ENCODE measurements at regions not wholly inside any gene's neighbourhood (a gene's known extent, or its start where the extent isn't known, plus 50 kb on each side); places are given as distances from the start of the nearest gene placed in this dataset.

GRCh38 chr5:128591598-128592455 lies 53.8 kb upstream of the FBN2 start:
- TF ChIP-seq, protein P1, sequence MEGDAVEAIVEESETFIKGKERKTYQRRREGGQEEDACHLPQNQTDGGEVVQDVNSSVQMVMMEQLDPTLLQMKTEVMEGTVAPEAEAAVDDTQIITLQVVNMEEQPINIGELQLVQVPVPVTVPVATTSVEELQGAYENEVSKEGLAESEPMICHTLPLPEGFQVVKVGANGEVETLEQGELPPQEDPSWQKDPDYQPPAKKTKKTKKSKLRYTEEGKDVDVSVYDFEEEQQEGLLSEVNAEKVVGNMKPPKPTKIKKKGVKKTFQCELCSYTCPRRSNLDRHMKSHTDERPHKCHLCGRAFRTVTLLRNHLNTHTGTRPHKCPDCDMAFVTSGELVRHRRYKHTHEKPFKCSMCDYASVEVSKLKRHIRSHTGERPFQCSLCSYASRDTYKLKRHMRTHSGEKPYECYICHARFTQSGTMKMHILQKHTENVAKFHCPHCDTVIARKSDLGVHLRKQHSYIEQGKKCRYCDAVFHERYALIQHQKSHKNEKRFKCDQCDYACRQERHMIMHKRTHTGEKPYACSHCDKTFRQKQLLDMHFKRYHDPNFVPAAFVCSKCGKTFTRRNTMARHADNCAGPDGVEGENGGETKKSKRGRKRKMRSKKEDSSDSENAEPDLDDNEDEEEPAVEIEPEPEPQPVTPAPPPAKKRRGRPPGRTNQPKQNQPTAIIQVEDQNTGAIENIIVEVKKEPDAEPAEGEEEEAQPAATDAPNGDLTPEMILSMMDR (conservative IDR thresholded peaks at IDR 0.05; ENCODE audit: low read depth, low read length) = no peak
- DNase-seq (ENCODE audit: low read depth) = no peak
- no peak overlapping the region for H3K4me3 ChIP-seq (ENCODE audit: low read depth, low read length)

DNA sequence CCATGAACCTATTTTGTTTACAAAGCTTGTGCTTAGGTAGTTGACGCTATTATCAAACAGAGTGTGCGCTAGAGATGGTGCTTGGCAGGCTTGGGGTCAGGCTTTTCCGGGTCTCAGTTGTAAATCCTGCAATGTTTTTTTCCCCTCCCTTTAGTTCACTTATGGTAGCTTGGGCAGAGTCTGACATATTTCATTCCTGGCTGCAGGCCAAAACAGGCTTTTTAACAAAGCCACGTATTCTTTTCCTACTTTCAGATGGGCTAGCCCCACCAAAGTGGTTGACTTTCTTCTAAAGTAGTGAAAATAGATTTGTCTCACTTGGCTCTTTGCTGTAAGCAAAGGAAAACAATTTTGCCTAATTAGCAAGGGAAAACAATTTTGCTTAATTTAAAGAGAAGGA lies 58.0 kb upstream of the FBN2 start:
- TF ChIP-seq, protein P1 (conservative IDR thresholded peaks at IDR 0.05; ENCODE audit: low read depth, low read length) = no peak
- peak; percentile 58 for DNase-seq (ENCODE audit: low read depth)
- H3K4me3 ChIP-seq (ENCODE audit: low read depth, low read length) = no peak overlapping the region

- no peak for DNase-seq (ENCODE audit: low read depth)
- H3K4me3 ChIP-seq (ENCODE audit: low read depth, low read length) = no peak overlapping the region
- TF ChIP-seq, protein P1 (conservative IDR thresholded peaks at IDR 0.05; ENCODE audit: low read depth, low read length) = no peak
Measured at GRCh38 chr5:128597156-128597555, 59.1 kb upstream of the FBN2 start.

DNA sequence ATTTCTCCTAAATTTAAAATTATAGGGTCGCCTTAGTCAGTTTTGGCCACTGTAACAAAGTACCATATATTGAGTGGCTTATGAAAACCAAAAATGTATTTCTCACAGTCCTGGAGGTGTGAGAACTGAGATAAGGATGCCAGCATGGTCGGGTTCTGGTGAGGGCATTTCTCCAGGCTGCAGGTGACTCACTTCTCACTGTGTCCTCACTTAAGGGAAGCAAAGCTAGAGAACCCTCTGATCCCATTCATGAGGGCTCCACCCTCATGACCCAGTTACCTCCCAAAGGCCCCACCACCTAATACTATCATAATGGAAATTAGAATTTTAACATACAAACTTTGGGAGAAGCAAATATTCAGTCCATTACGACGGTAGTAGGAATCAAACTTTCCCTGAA lies 75.1 kb upstream of the FBN2 start:
- TF ChIP-seq, protein P1 (conservative IDR thresholded peaks at IDR 0.05; ENCODE audit: low read depth, low read length) = no peak
- DNase-seq (ENCODE audit: low read depth) = no peak
- no peak overlapping the region for H3K4me3 ChIP-seq (ENCODE audit: low read depth, low read length)

GRCh38 chr5:128613766-128614165 lies 75.7 kb upstream of the FBN2 start:
- TF ChIP-seq, protein P1 (conservative IDR thresholded peaks at IDR 0.05; ENCODE audit: low read depth, low read length) = no peak
- no peak overlapping the region for H3K4me3 ChIP-seq (ENCODE audit: low read depth, low read length)
- peak; percentile 40 for DNase-seq (ENCODE audit: low read depth)

DNA sequence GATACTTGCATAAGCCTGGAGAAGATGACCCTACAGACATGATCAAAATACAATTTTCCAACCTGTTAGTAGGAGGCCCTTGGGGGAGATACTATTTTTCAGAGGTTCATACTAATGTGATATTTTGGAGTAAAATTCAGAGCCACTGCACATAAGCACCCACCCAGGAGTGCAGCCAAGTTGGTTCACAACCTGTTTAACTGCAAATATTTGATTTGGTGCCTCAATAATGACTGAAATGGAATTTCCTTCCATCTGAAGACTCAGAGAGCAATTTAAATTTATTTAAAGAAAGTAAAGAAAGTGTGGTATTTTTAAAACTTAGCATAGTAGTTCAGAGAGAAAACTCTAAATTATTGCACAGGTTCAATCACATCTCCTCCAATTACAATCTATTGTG lies 77.5 kb upstream of the FBN2 start:
- H3K4me3 ChIP-seq (ENCODE audit: low read depth, low read length) = no peak overlapping the region
- DNase-seq (ENCODE audit: low read depth) = no peak
- TF ChIP-seq, protein P1 (conservative IDR thresholded peaks at IDR 0.05; ENCODE audit: low read depth, low read length) = no peak

- TF ChIP-seq, protein P1 (conservative IDR thresholded peaks at IDR 0.05; ENCODE audit: low read depth, low read length) = no peak
- H3K4me3 ChIP-seq (ENCODE audit: low read depth, low read length) = no peak overlapping the region
Measured at GRCh38 chr5:128626536-128627090, 88.6 kb upstream of the FBN2 start.

More at GRCh38 chr5:128626536-128627090, 88.6 kb upstream of the FBN2 start:
- DNase-seq (ENCODE audit: low read depth) = no peak

Measured in choroid plexus epithelial cell (primary cell).